ENCODE measurements at regions not wholly inside any gene's neighbourhood (a gene's known extent, or its start where the extent isn't known, plus 50 kb on each side); places are given as distances from the start of the nearest gene placed in this dataset.

DNA sequence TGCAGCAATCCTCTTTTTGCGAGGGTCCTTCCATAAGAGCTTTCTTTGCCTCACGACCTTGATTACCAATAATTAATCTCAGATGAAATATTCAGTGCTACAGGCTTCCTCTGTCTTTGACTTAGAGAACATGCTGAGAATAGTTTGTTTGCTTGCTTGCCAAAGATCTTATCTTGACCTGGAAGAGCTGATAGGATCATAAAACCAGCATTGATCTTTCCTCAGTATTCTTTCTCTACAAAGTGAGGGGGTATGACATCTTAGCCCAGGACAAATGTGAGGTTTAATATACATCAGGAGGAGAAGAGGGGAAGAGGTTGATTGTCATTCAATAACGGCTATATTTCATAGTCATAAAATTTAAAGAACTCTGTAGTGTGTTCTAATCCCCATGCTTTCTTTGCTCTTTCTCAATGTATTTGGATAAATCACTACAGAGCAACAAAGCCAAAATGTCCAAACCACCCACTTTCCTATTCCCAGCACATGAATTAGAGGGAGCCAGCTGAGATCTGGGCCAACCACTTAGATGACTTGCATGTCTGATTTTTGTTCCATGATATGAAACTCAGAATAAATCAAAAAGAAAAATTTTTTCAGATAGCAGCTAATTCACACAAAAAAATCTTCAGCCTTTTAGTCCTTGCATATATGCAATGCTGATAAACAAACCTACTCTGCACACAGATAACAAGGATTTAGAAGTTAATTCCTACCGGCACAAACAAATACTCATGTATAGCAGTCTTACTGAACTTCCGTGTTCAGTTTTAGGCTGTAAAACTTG lies 50.5 kb upstream of the IPO9 start:
- DNase-seq = no peak
